GM12874 (cell line): ENCODE measurements at regions not wholly inside any gene's neighbourhood (a gene's known extent, or its start where the extent isn't known, plus 50 kb on each side); places are given as distances from the start of the nearest gene placed in this dataset.

Source experiments
- CTCF ChIP-seq: IDR thresholded peaks from 2 replicates; pipeline ENCODE4 v1.5.1; 2011; ENCODE audit warnings: low read depth, mild to moderate bottlenecking, control low read depth, low read length, moderate library complexity; ENCODE audit not compliant: insufficient read depth

- no peak for TF ChIP-seq CTCF
These were observed 396.7 kb downstream of the HACE1 start for GRCh38 chr6:104462811-104463599.

- no peak for TF ChIP-seq CTCF
These were observed 398.8 kb downstream of the HACE1 start for GRCh38 chr6:104460738-104461483.

- TF ChIP-seq CTCF, result no peak
These were observed 400.2 kb downstream of the HACE1 start for GRCh38 chr6:104459543-104459942.

DNA sequence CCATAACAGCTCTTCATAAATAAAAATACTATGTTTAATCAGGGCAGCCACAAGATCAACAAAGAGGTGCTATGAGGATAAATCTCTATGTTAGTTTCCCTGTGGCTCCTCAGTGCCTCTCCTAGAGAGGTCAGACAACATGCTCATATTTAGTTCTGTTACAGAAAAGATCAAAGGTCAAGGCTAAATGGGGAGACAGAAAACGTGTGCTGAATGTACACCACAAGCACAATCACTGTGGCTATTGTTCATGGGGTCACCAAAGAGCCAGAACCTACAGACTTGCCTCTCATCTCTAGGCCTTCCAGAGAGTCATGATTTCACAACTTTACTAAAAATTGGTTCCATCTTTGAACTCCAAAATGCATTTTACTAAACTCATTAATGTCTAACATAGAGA lies 409.8 kb downstream of the HACE1 start:
- no peak for TF ChIP-seq CTCF

- TF ChIP-seq CTCF, result no peak
These were observed 425.2 kb downstream of the HACE1 start for GRCh38 chr6:104434519-104434918.

GRCh38 chr6:104431096-104431495 lies 428.6 kb downstream of the HACE1 start:
- no peak for TF ChIP-seq CTCF

DNA sequence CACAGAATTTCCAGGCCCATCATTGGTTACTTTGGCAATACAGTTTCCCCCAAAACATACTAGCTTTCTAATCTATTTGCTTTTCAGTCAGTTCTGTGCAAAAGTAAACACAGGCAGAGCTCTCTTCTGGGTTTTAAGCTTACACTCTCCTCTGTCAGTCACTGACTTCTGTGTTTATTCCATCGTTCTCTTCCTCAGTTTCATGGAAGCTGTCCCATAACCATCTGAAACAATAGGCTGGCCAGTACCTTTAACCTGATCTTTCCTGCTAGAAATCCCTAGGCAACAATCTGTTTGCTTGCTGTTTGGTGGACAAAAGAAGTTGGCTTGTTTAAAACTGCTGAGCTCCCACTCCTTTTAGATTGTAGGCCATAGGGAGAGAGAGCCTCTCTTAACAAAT lies 431.5 kb downstream of the HACE1 start:
- no peak for TF ChIP-seq CTCF
